Trophoblast cell (in vitro differentiated cells and primary cell): ENCODE measurements at regions not wholly inside any gene's neighbourhood (a gene's known extent, or its start where the extent isn't known, plus 50 kb on each side); places are given as distances from the start of the nearest gene placed in this dataset.

Source experiments
- DNase-seq, 2 donors: peaks; one replicate each; pipeline ENCODE4 v3.0.0-alpha.2; 2016
- H2AFZ ChIP-seq: 2 replicates; pipeline ENCODE4 v1.6.1; 2013; ENCODE audit warnings: low read length, moderate library complexity, mild to moderate bottlenecking; ENCODE audit not compliant: insufficient read depth, poor library complexity
- H2AK5ac ChIP-seq: 2 replicates; pipeline ENCODE4 v1.6.1; 2013; ENCODE audit warnings: mild to moderate bottlenecking, low read length
- H2BK120ac ChIP-seq: 2 replicates; pipeline ENCODE4 v1.6.1; 2013; ENCODE audit warnings: low read length, mild to moderate bottlenecking, moderate library complexity; ENCODE audit not compliant: insufficient read depth, poor library complexity
- H2BK12ac ChIP-seq: 2 replicates; pipeline ENCODE4 v1.6.1; 2013; ENCODE audit warnings: mild to moderate bottlenecking, low read length, moderate library complexity
- H2BK5ac ChIP-seq: 2 replicates; pipeline ENCODE4 v1.6.1; 2013; ENCODE audit warnings: low read length, low read depth, moderate library complexity, mild to moderate bottlenecking; ENCODE audit not compliant: poor library complexity
- H3K14ac ChIP-seq: 2 replicates; pipeline ENCODE4 v1.6.1; 2013; ENCODE audit warnings: mild to moderate bottlenecking, low read length
- H3K18ac ChIP-seq: 2 replicates; pipeline ENCODE4 v1.6.1; 2013; ENCODE audit warnings: mild to moderate bottlenecking, low read length
- H3K23ac ChIP-seq: 2 replicates; pipeline ENCODE4 v1.6.1; 2013; ENCODE audit warnings: low read length
- H3K27ac ChIP-seq: 2 replicates; pipeline ENCODE4 v1.5.1; 2013; ENCODE audit warnings: low read depth, mild to moderate bottlenecking, inconsistent platforms, low read length, moderate library complexity
- H3K27me3 ChIP-seq: 2 replicates; pipeline ENCODE4 v1.6.1; 2013; ENCODE audit warnings: inconsistent platforms, mild to moderate bottlenecking, low read length, moderate library complexity; ENCODE audit not compliant: insufficient read depth
- H3K36me3 ChIP-seq, 2 experiments: 1 replicate in 1 of 2; 2 replicates in 1 of 2; pipeline ENCODE4 v1.6.1; 2013; ENCODE audit warnings: low read length in 2 of 2, mild to moderate bottlenecking in 2 of 2, moderate library complexity in 1 of 2; ENCODE audit not compliant: insufficient read depth in 2 of 2, control insufficient read depth in 1 of 2
- H3K4ac ChIP-seq: 2 replicates; pipeline ENCODE4 v1.6.1; 2013; ENCODE audit warnings: low read depth, mild to moderate bottlenecking, low read length, moderate library complexity
- H3K4me1 ChIP-seq, 2 experiments: 1 replicate in 1 of 2; 2 replicates in 1 of 2; pipeline ENCODE4 v1.6.1; 2013; ENCODE audit warnings: low read length in 2 of 2, mild to moderate bottlenecking in 2 of 2, moderate library complexity in 1 of 2; ENCODE audit not compliant: insufficient read depth in 2 of 2, control insufficient read depth in 1 of 2
- H3K4me2 ChIP-seq: 2 replicates; pipeline ENCODE4 v1.6.1; 2013; ENCODE audit warnings: inconsistent platforms, mild to moderate bottlenecking, low read length, moderate library complexity
- H3K4me3 ChIP-seq: 2 replicates; pipeline ENCODE4 v1.5.1; 2013; ENCODE audit warnings: mild to moderate bottlenecking, low read depth, low read length, inconsistent platforms
- H3K79me1 ChIP-seq: one replicate; pipeline ENCODE4 v1.6.1; 2013; ENCODE audit warnings: low read length
- H3K79me2 ChIP-seq: 2 replicates; pipeline ENCODE4 v1.6.1; 2013; ENCODE audit warnings: low read length, mild to moderate bottlenecking; ENCODE audit not compliant: control insufficient read depth, insufficient read depth, poor library complexity
- H3K9ac ChIP-seq: 2 replicates; pipeline ENCODE4 v1.6.1; 2013; ENCODE audit warnings: mild to moderate bottlenecking, low read length
- H3K9me3 ChIP-seq: 2 replicates; pipeline ENCODE4 v1.6.1; 2013; ENCODE audit warnings: low read depth, mild to moderate bottlenecking, control low read depth, inconsistent platforms, low read length; ENCODE audit not compliant: insufficient read depth
- H4K12ac ChIP-seq: 2 replicates; pipeline ENCODE4 v1.6.1; 2013; ENCODE audit warnings: low read depth, mild to moderate bottlenecking, low read length, moderate library complexity
- H4K8ac ChIP-seq: 2 replicates; pipeline ENCODE4 v1.6.1; 2013; ENCODE audit warnings: low read depth, mild to moderate bottlenecking, low read length, moderate library complexity
- H4K91ac ChIP-seq: one replicate; pipeline ENCODE4 v1.6.1; 2013; ENCODE audit warnings: low read depth, mild to moderate bottlenecking, low read length, moderate library complexity
- WGBS: extraction: QIAGEN DNeasy Blood & Tissue Kit; methylation state at CpG from one replicate; pipeline ENCODE4 v1.1.7; 2013; ENCODE audit warnings: missing lambda C conversion rate; ENCODE audit not compliant: insufficient read length, insufficient coverage; ENCODE audit errors: extremely low coverage; 5-methylcytosine and 5-hydroxymethylcytosine counted together

DNA sequence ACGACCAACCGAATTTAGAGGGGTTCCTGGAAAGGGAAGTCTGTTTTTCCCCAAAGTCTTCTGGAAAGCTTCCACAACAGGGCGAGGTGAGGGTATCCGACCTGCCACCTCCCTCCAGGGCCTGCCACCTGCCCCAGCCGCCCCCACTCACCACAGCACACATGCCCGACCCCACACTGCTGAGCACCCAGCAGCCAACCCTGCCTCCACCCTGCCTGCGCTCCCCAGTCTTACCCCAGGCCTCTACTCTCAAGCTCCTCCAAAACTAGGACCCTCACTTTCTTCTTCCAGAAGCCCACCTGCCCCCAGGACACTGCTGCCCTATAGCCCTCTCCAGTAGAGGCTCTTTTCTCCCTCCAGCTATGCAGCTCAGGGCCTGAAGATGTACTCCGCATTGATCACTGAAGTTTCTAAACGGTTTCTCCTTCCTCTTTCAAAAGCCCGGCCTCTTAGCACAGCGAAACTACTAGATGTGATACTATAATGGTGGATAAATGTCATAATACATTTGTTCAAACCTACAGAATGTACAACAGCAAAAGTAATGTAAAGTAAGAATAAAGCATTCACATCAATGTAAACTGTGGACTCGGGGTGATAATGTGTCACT is 128.8 kb upstream of the SLC1A4 start:
- peak overlapping the region; percentile 5 for H3K27ac ChIP-seq
- peaks cover 9 to 24% of the 10 kb centered on the region in 2 experiments for H3K4me1 ChIP-seq
- H4K91ac ChIP-seq = peak overlapping the region; percentile 3
- DNase-seq = no peak
- peaks cover 5% of the 10 kb centered on the region for H3K79me2 ChIP-seq
- H3K4ac ChIP-seq = no peak overlapping the region
- no peaks in the 10 kb centered on the region for H3K27me3 ChIP-seq
- no peaks in the 10 kb centered on the region for H3K36me3 ChIP-seq
- no peak overlapping the region for H2BK120ac ChIP-seq
- H3K18ac ChIP-seq = no peak overlapping the region
- H4K12ac ChIP-seq = no peak overlapping the region
- H3K4me2 ChIP-seq = peak overlapping the region; percentile 74
- peak overlapping the region; percentile 1 for H2AFZ ChIP-seq
- no peak overlapping the region for H4K8ac ChIP-seq
- no peak overlapping the region for H2BK5ac ChIP-seq
- no peak overlapping the region for H3K14ac ChIP-seq
- H3K23ac ChIP-seq = no peak overlapping the region
- no peak overlapping the region for H3K4me3 ChIP-seq
- peaks cover 1% of the 10 kb centered on the region for H3K9me3 ChIP-seq
- H2BK12ac ChIP-seq = peak overlapping the region; percentile 9
- no CpG with 5 or more reads among the region's 12 CpGs for WGBS
- H2AK5ac ChIP-seq = peak overlapping the region; percentile 7
- no peak overlapping the region for H3K9ac ChIP-seq
- peaks cover 14% of the 10 kb centered on the region for H3K79me1 ChIP-seq

DNA sequence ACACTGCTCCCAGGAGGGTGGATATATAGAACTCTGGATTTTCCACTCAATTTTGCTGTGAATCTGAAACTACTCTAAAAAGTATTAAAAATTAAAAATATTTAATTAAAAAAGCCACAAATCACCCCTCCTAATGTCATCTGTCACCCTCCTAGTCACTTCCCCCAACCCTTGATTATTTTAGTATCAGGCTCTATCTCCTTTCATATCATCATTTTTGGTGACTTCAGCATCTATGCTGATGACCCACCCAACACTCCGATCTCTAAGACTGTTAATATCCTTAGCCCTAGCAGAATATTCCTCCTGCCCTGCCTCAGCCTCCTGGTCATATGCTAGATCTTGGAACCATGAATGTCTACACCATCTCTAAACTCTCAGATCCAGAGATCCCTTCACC is 128.3 kb upstream of the SLC1A4 start:
- no peak overlapping the region for H3K9ac ChIP-seq
- peaks cover 9 to 24% of the 10 kb centered on the region in 2 experiments for H3K4me1 ChIP-seq
- WGBS = no CpG with 5 or more reads among the region's 1 CpG
- H2AFZ ChIP-seq = no peak overlapping the region
- H2BK12ac ChIP-seq = no peak overlapping the region
- no peak for DNase-seq
- no peak overlapping the region for H3K4me3 ChIP-seq
- H3K14ac ChIP-seq = no peak overlapping the region
- no peak overlapping the region for H4K8ac ChIP-seq
- no peak overlapping the region for H4K91ac ChIP-seq
- no peak overlapping the region for H4K12ac ChIP-seq
- no peak overlapping the region for H3K27ac ChIP-seq
- H3K79me1 ChIP-seq = peaks cover 14% of the 10 kb centered on the region
- H2AK5ac ChIP-seq = no peak overlapping the region
- no peaks in the 10 kb centered on the region for H3K36me3 ChIP-seq
- H3K27me3 ChIP-seq = no peaks in the 10 kb centered on the region
- no peak overlapping the region for H3K23ac ChIP-seq
- H3K79me2 ChIP-seq = peaks cover 5% of the 10 kb centered on the region
- H3K18ac ChIP-seq = no peak overlapping the region
- H2BK120ac ChIP-seq = no peak overlapping the region
- H2BK5ac ChIP-seq = no peak overlapping the region
- no peak overlapping the region for H3K4me2 ChIP-seq
- peaks cover 1% of the 10 kb centered on the region for H3K9me3 ChIP-seq
- no peak overlapping the region for H3K4ac ChIP-seq

DNA sequence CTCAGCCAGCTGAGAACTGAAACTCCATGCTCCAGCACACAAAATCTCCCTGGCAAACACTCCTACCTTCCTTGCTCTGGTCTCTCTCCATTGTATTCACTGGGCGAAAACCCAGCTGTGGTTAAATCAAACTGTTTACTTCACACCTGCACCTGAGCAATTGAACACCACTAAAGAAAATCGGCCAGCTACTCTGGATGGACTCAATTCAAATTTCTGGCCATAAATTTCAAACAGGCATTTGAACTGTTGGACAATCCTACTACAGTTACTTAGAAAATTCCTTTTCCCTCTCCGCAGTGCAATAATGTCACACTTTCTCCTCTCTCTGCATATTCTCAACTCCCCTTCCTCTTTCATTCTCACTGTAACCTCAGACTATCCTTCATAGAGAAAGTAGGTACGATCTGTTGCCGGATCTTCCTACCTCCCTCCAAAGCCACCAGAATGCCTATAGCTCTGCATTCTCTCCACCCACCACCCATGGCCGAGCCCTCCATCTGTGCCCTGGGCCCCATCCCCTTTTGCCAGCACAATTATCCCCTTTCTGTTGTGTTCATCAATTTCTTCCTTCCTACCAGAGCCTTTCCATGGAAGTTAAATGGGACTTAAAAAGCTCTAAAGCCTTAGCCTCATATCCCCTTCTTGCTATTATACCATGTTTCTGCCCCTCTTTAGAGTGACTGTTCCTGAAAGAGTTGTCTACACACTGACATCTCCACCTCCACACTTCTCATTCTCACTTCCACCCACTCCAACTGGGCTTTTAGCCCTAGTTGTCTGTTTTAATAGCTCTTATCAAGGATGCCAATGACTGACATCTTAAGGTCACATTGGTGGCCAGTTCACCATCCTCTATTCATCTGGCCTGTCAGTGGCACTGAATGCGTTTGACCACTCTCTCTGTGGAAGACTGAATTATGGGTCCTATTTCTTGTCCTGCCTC is 127.5 kb upstream of the SLC1A4 start:
- Histone ChIP-seq H2BK5ac (no peak overlapping the region), H3K4me2 (no peak overlapping the region), H3K27me3 (no peaks in the 10 kb centered on the region), H3K79me2 (peaks cover 5% of the 10 kb centered on the region), H3K36me3 (no peaks in the 10 kb centered on the region), H3K27ac (no peak overlapping the region), H2BK120ac (no peak overlapping the region), H4K8ac (no peak overlapping the region), H4K91ac (no peak overlapping the region), H3K4me1 (peaks cover 9 to 24% of the 10 kb centered on the region in 2 experiments), H3K14ac (no peak overlapping the region), H3K23ac (no peak overlapping the region), H3K9ac (no peak overlapping the region), H2AK5ac (no peak overlapping the region), H3K9me3 (peaks cover 1% of the 10 kb centered on the region), H3K18ac (no peak overlapping the region), H3K4ac (no peak overlapping the region), H2AFZ (no peak overlapping the region), H4K12ac (no peak overlapping the region), H3K79me1 (peaks cover 14% of the 10 kb centered on the region), H3K4me3 (no peak overlapping the region), H2BK12ac (no peak overlapping the region)
- no CpG with 5 or more reads among the region's 7 CpGs for WGBS
- DNase-seq = no peak

DNA sequence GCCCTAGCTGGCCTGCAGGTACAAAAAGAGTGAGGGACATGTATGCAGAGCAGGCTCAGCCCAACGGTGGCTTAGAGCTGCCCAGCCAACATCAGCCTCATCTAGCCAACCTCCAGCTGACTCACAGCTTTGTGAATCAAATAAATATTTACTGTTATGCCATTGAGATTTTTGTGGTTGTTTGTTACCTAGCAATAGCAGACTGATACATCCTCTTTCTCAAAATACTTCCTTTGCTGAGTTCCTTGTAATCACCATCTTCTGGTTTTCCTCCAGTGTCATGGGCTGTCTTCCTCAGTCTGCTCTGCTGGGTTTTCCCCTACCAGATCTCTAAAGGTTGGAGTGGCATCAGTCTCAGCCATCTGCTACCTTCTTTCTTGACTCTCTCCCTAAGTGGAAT is 126.6 kb upstream of the SLC1A4 start:
- Histone ChIP-seq H2BK120ac (no peak overlapping the region), H3K4me1 (peaks cover 9 to 24% of the 10 kb centered on the region in 2 experiments), H3K4ac (no peak overlapping the region), H3K4me3 (no peak overlapping the region), H3K23ac (no peak overlapping the region), H2BK5ac (no peak overlapping the region), H3K27me3 (no peaks in the 10 kb centered on the region), H4K91ac (no peak overlapping the region), H2AFZ (no peak overlapping the region), H3K79me1 (peaks cover 14% of the 10 kb centered on the region), H3K36me3 (no peaks in the 10 kb centered on the region), H3K18ac (no peak overlapping the region), H3K79me2 (peaks cover 5% of the 10 kb centered on the region), H3K14ac (no peak overlapping the region), H4K12ac (no peak overlapping the region), H2BK12ac (no peak overlapping the region), H3K9me3 (peaks cover 1% of the 10 kb centered on the region), H3K9ac (no peak overlapping the region), H3K4me2 (no peak overlapping the region), H4K8ac (no peak overlapping the region), H2AK5ac (no peak overlapping the region), H3K27ac (no peak overlapping the region)
- peak; percentile 77 to 85 for DNase-seq
- no CpG with 5 or more reads among the region's 1 CpG for WGBS
